HepG2 (cell line): ENCODE measurements at regions not wholly inside any gene's neighbourhood (a gene's known extent, or its start where the extent isn't known, plus 50 kb on each side); places are given as distances from the start of the nearest gene placed in this dataset.

Source experiments
- ATAC-seq: fragments of 200-7000 bp; cut with Tn5 transposase; 3 replicates; pipeline ENCODE4 v1.9.1; 2020; ENCODE audit warnings: mild to moderate bottlenecking, moderate library complexity
- BruUV-seq: library from RNA; stranded (reverse); fragments of 400-500 nt; replicated peaks from 2 replicates; lab custom pipeline; 2021; lab: Mats Ljungman, UMichigan
- CTCF ChIA-PET: fragments of 300-600 bp; formaldehyde crosslinking; extraction: SDS; loops from one replicate; lab custom pipeline; 2021; ENCODE audit warnings: low total read pairs, inconsistent platforms, low intra/inter-chr PET ratio; lab: Yijun Ruan, JAX
- POLR2A ChIA-PET: fragments of 350-600 bp; sonication (Branson Sonifier 250); formaldehyde crosslinking; loops from one replicate; lab custom pipeline; 2020; ENCODE audit warnings: antibody characterized with exemption, inconsistent platforms; lab: Yijun Ruan, JAX
- DNase-seq: peaks from one replicate; pipeline ENCODE4 v3.0.0-alpha.2; 2015; ENCODE audit warnings: low spot score
- FAIRE-seq: peaks from 3 replicates; lab custom pipeline; 2011; peaks lifted over from hg19 to GRCh38; lab: Jason Lieb, UNC
- H2AFZ ChIP-seq: one replicate; pipeline ENCODE4 v1.6.1; 2011; ENCODE audit warnings: low read length, inconsistent platforms
- H3K27ac ChIP-seq: fragments of 300-600 bp; 3 replicates; pipeline ENCODE4 v1.8.0; 2011; ENCODE audit warnings: mixed run types, mild to moderate bottlenecking, mixed read lengths, low read length, inconsistent platforms; ENCODE audit not compliant: insufficient read depth; ENCODE audit errors: extremely low read length
- H3K27me3 ChIP-seq, 2 experiments: fragments of 200-600 bp in 1 of 2; 2 replicates in 1 of 2; 3 replicates in 1 of 2; pipeline versions ENCODE4 v1.6.0 to v1.8.0; 2011; ENCODE audit warnings: low read length in 2 of 2, mild to moderate bottlenecking in 2 of 2, moderate library complexity in 2 of 2, inconsistent platforms in 1 of 2; ENCODE audit not compliant: insufficient read depth in 2 of 2, control insufficient read depth in 1 of 2
- H3K36me3 ChIP-seq, 2 experiments: fragments of 200-600 bp in 1 of 2; replicated peaks in 1 of 2; 2 replicates in 1 of 2; 3 replicates in 1 of 2; pipeline versions ENCODE4 v1.5.1 to v1.8.0; 2011; ENCODE audit warnings: low read length in 2 of 2, inconsistent platforms in 1 of 2; ENCODE audit not compliant: insufficient read depth in 2 of 2, control insufficient read depth in 1 of 2
- H3K4me1 ChIP-seq: 2 replicates; pipeline ENCODE4 v1.5.1; 2012; ENCODE audit warnings: low read length, inconsistent platforms; ENCODE audit not compliant: insufficient read depth
- H3K4me2 ChIP-seq: 2 replicates; pipeline ENCODE4 v1.6.0; 2011; ENCODE audit warnings: low read depth, low read length, inconsistent platforms
- H3K4me3 ChIP-seq, 3 experiments: fragments of 200-600 bp in 1 of 3; sonication (generic), shearing (Covaris generic) in 1 of 3; replicated peaks in 1 of 3; 2 replicates each; pipeline ENCODE4 v1.5.1; 2011 to 2016; ENCODE audit warnings: low read length in 3 of 3, inconsistent platforms in 2 of 3, low read depth in 2 of 3, mild to moderate bottlenecking in 2 of 3, control low read depth in 1 of 3, mixed read lengths in 1 of 3; ENCODE audit not compliant: insufficient read depth in 1 of 3
- H3K79me2 ChIP-seq: one replicate; pipeline ENCODE4 v1.6.1; 2011; ENCODE audit warnings: low read length, inconsistent platforms; ENCODE audit not compliant: insufficient read depth
- H3K9ac ChIP-seq: 2 replicates; pipeline ENCODE4 v1.6.0; 2011; ENCODE audit warnings: mild to moderate bottlenecking, low read depth, low read length, inconsistent platforms; ENCODE audit not compliant: insufficient read depth
- H3K9me3 ChIP-seq: 2 replicates; pipeline ENCODE4 v1.5.1; 2012; ENCODE audit warnings: mild to moderate bottlenecking, low read length
- H4K20me1 ChIP-seq: 2 replicates; pipeline ENCODE4 v1.6.0; 2011; ENCODE audit warnings: inconsistent platforms, mild to moderate bottlenecking, low read length, moderate library complexity; ENCODE audit not compliant: insufficient read depth
- FOXP1 ChIP-seq, 2 experiments: fragments of 450-650 bp in 1 of 2; IDR thresholded peaks; 2 replicates each; pipeline ENCODE4 v1.6.1; 2017 to 2018; ENCODE audit warnings: antibody characterized with exemption in 1 of 2
- GATAD1 ChIP-seq: IDR thresholded peaks from 2 replicates; pipeline ENCODE4 v1.6.1; 2016; ENCODE audit warnings: missing genetic modification reagents, missing compliant biosample characterization
- GRHL1 ChIP-seq: sonication (generic); formaldehyde crosslinking; conservative IDR thresholded peaks from 2 replicates; pipeline ENCODE4 v1.8.0; 2022; ENCODE audit warnings: missing genetic modification reagents
- MATR3 ChIP-seq: sonication (generic); formaldehyde crosslinking; IDR thresholded peaks from 2 replicates; pipeline ENCODE4 v1.4.0; 2020; ENCODE audit warnings: missing genetic modification reagents
- MTA1 ChIP-seq: sonication (generic); formaldehyde crosslinking; IDR thresholded peaks from 2 replicates; pipeline ENCODE4 v1.4.0; 2020; ENCODE audit warnings: missing genetic modification reagents, mild to moderate bottlenecking, borderline replicate concordance
- NFYB ChIP-seq: sonication (generic); formaldehyde crosslinking; IDR thresholded peaks from 2 replicates; pipeline ENCODE4 v1.4.0; 2020; ENCODE audit warnings: missing genetic modification reagents
- RBM39 ChIP-seq: fragments of 200-400 bp; formaldehyde crosslinking; IDR thresholded peaks from one replicate; pipeline ENCODE4 v1.6.1; 2018; ENCODE audit warnings: antibody characterized with exemption, mild to moderate bottlenecking, low read depth, low read length; ENCODE audit not compliant: poor library complexity, severe bottlenecking
- SETDB1 ChIP-seq: sonication (generic); formaldehyde crosslinking; IDR thresholded peaks from 2 replicates; pipeline ENCODE4 v1.5.1; 2020; ENCODE audit warnings: missing genetic modification reagents, mild to moderate bottlenecking, borderline replicate concordance
- TEAD3 ChIP-seq: optimal IDR thresholded peaks from 2 replicates; pipeline ENCODE3; 2016; ENCODE audit warnings: borderline replicate concordance
- ZSCAN31 ChIP-seq: sonication (generic); formaldehyde crosslinking; IDR thresholded peaks from 2 replicates; pipeline ENCODE4 v1.5.0; 2020; ENCODE audit warnings: low read depth, mild to moderate bottlenecking, missing genetic modification reagents
- in situ Hi-C: cut with HindIII; loops from 2 replicates; pipeline ENCODE4 v1.10.0; 2017; ENCODE audit warnings: low pct_unique_long_range_greater_than_20kb; ENCODE audit not compliant: extremely low pct_ligation_motif_present
- intact Hi-C: fragments of 100-400 bp; cut with micrococcal nuclease; formaldehyde crosslinking; loops from one replicate; pipeline ENCODE4 v1.10.0; 2022; ENCODE audit not compliant: unreplicated experiment

GRCh38 chr5:96080557-96080956 lies 118.9 kb upstream of the ELL2 start:
- DNase-seq (no peak), FAIRE-seq (no peak), ATAC-seq (no peak)
- no peak for TF ChIP-seq TEAD3 (CRISPR knock-in tag)
- no peak for TF ChIP-seq ZSCAN31
- TF ChIP-seq RBM39 = no peak
- no peak for TF ChIP-seq FOXP1 (IDR thresholded peaks at IDR 0.05)
- no peak for TF ChIP-seq FOXP1 (CRISPR knock-in tag; IDR thresholded peaks at IDR 0.05)
- TF ChIP-seq NFYB (CRISPR knock-in tag) = no peak
- no peak for TF ChIP-seq SETDB1 (CRISPR knock-in tag)
- TF ChIP-seq MTA1 (CRISPR knock-in tag) = no peak
- no peak for TF ChIP-seq MATR3 (CRISPR knock-in tag)
- no peak for TF ChIP-seq GATAD1 (CRISPR knock-in tag)
- TF ChIP-seq GRHL1 = no peak
- Histone ChIP-seq H3K4me2 (no peak overlapping the region), H3K79me2 (no peaks in the 10 kb centered on the region), H3K4me3 (no peak overlapping the region), H3K36me3 (no peaks in the 10 kb centered on the region), H3K4me1 (peaks cover 34% of the 10 kb centered on the region), H3K9ac (no peak overlapping the region), H4K20me1 (no peaks in the 10 kb centered on the region), H3K27me3 (no peaks in the 10 kb centered on the region), H3K9me3 (no peaks in the 10 kb centered on the region), H3K27ac (no peak overlapping the region), H2AFZ (no peak overlapping the region)
- POLR2A ChIA-PET = interaction anchor here (1.4 kb wide), 1 partner anchor 119 kb away, joined by 4 read pairs; no protein-coding TSS in a partner anchor
- no TSS peak for BruUV-seq
- in situ Hi-C loops = no loop called here
- intact Hi-C loops = no loop called here
- CTCF ChIA-PET = no interaction called here
